T-helper 17 cell (primary cell): ENCODE measurements at regions not wholly inside any gene's neighbourhood (a gene's known extent, or its start where the extent isn't known, plus 50 kb on each side); places are given as distances from the start of the nearest gene placed in this dataset.
"Not testable (repeated sequence)": the region's sequence is repeated elsewhere in the genome, so short reads cannot be mapped to it uniquely, and the experiment has no call there.

Experiments
- ATAC-seq: fragments of 150-1000 bp; cut with Tn5 transposase; 2 replicates; pipeline ENCODE4 v1.10.0; 2021; ENCODE audit warnings: mild to moderate bottlenecking, moderate library complexity
- DNase-seq, 3 donors: peaks; one replicate each; pipeline versions ENCODE4 v3.0.0 to v3.0.0-alpha.2; 2020 to 2021
- H3K9me3 ChIP-seq: one replicate; pipeline ENCODE4 v1.7.0; 2013; ENCODE audit warnings: low read length, mild to moderate bottlenecking; ENCODE audit not compliant: control insufficient read depth, poor library complexity, severe bottlenecking
- H3K27ac Mint-ChIP-seq: one replicate; pipeline ENCODE4 v1.8.0; 2022; ENCODE audit warnings: mild to moderate bottlenecking, moderate library complexity, mixed read lengths
- H3K27me3 Mint-ChIP-seq: one replicate; pipeline ENCODE4 v1.8.0; 2022; ENCODE audit warnings: mixed read lengths
- H3K36me3 Mint-ChIP-seq: one replicate; pipeline ENCODE4 v1.8.0; 2022; ENCODE audit warnings: low read depth, mixed read lengths
- H3K4me1 Mint-ChIP-seq: one replicate; pipeline ENCODE4 v1.8.0; 2022; ENCODE audit warnings: mild to moderate bottlenecking, mixed read lengths
- H3K4me3 Mint-ChIP-seq: one replicate; pipeline ENCODE4 v1.8.0; 2022; ENCODE audit warnings: mild to moderate bottlenecking, moderate library complexity, mixed read lengths

DNA sequence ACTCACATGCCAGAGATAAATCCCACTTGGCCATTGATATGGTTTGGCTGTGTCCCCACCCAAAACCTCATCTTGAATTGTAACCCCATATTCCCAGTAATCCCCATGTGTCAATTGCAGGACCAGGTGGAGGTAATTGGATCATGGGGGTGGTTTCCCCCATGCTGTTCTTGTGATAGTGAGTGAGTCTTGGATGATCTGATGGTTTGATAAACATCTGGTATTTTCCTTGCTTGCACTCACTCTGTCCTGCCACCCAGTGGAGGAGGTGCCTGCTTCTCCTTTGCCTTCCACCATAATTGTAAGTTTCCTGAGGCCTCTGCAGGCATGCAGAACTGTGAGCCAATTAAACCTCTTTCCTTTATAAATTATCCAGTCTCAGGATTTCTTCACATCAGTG lies 50.4 kb upstream of the B3GAT2 start:
- H3K27ac Mint-ChIP-seq, H3K9me3 ChIP-seq, H3K36me3 Mint-ChIP-seq, ATAC-seq, H3K4me1 Mint-ChIP-seq, DNase-seq, H3K4me3 Mint-ChIP-seq: not testable (repeated sequence)
- H3K27me3 Mint-ChIP-seq, result peaks cover 35% of the 10 kb centered on the region

GRCh38 chr6:71011871-71012371 lies 55.1 kb upstream of the B3GAT2 start:
- H3K27ac Mint-ChIP-seq, result no peak overlapping the region
- H3K4me3 Mint-ChIP-seq, result no peak overlapping the region
- DNase-seq, result no peak
- H3K9me3 ChIP-seq, result no peaks in the 10 kb centered on the region
- ATAC-seq, result no peak
- H3K27me3 Mint-ChIP-seq, result peaks cover 56% of the 10 kb centered on the region
- peaks cover 4% of the 10 kb centered on the region for H3K4me1 Mint-ChIP-seq
- peaks cover 4% of the 10 kb centered on the region for H3K36me3 Mint-ChIP-seq

GRCh38 chr6:71012866-71013469 lies 56.1 kb upstream of the B3GAT2 start:
- H3K4me3 Mint-ChIP-seq, result no peak overlapping the region
- no peak overlapping the region for H3K27ac Mint-ChIP-seq
- peaks cover 52% of the 10 kb centered on the region for H3K27me3 Mint-ChIP-seq
- no peaks in the 10 kb centered on the region for H3K9me3 ChIP-seq
- ATAC-seq (peak; percentile 66), DNase-seq (no peak)
- H3K4me1 Mint-ChIP-seq, result peaks cover 4% of the 10 kb centered on the region
- H3K36me3 Mint-ChIP-seq, result peaks cover 4% of the 10 kb centered on the region

- H3K27me3 Mint-ChIP-seq, result peaks cover 35% of the 10 kb centered on the region
- ATAC-seq (no peak), DNase-seq (no peak)
- H3K36me3 Mint-ChIP-seq, result peaks cover 4% of the 10 kb centered on the region
- H3K4me1 Mint-ChIP-seq, result peaks cover 4% of the 10 kb centered on the region
- no peak overlapping the region for H3K4me3 Mint-ChIP-seq
- H3K27ac Mint-ChIP-seq, result no peak overlapping the region
- H3K9me3 ChIP-seq, result no peaks in the 10 kb centered on the region
These were observed 58.5 kb upstream of the B3GAT2 start for GRCh38 chr6:71015392-71015791.

- DNase-seq, result no peak
- Mint-ChIP-seq H3K27me3 (peaks cover 7% of the 10 kb centered on the region), H3K36me3 (peaks cover 3% of the 10 kb centered on the region), H3K4me3 (no peak overlapping the region), H3K4me1 (no peaks in the 10 kb centered on the region), H3K27ac (no peak overlapping the region)
- no peaks in the 10 kb centered on the region for H3K9me3 ChIP-seq
- ATAC-seq, result no peak
These were observed 71.5 kb upstream of the B3GAT2 start for GRCh38 chr6:71028236-71028876.

GRCh38 chr6:71028877-71029252 lies 72.0 kb upstream of the B3GAT2 start:
- no peaks in the 10 kb centered on the region for H3K9me3 ChIP-seq
- no peak for ATAC-seq
- Mint-ChIP-seq H3K4me1 (no peaks in the 10 kb centered on the region), H3K36me3 (peaks cover 3% of the 10 kb centered on the region), H3K27ac (no peak overlapping the region), H3K27me3 (peaks cover 7% of the 10 kb centered on the region), H3K4me3 (no peak overlapping the region)
- DNase-seq, result no peak

GRCh38 chr6:71029555-71029954 lies 72.7 kb upstream of the B3GAT2 start:
- Mint-ChIP-seq H3K27me3 (peaks cover 7% of the 10 kb centered on the region), H3K27ac (no peak overlapping the region), H3K36me3 (peaks cover 3% of the 10 kb centered on the region), H3K4me3 (no peak overlapping the region), H3K4me1 (no peaks in the 10 kb centered on the region)
- no peak for ATAC-seq
- H3K9me3 ChIP-seq, result no peaks in the 10 kb centered on the region
- DNase-seq, result no peak

DNA sequence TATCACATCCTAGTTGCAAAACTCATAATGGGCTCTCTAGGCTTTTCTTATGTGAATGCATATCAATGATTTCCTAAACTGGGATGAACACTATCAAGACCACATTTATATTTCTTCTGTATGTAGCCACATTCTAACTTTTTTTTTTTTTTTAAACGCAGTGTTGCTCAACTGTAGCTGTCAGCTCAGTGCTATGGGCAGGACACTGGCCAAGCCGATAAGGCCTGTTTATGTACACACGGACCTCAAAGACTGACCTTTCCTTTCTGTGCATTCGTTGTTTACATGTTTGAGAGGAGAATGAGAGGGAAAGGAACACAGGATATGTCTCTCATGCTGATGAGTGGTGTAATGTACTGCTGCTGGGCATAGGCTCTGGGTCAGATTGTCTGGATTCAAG lies 75.1 kb upstream of the B3GAT2 start:
- ATAC-seq (no peak), DNase-seq (no peak)
- Mint-ChIP-seq H3K27me3 (peaks cover 20% of the 10 kb centered on the region), H3K4me3 (no peak overlapping the region), H3K4me1 (no peaks in the 10 kb centered on the region), H3K36me3 (peaks cover 3% of the 10 kb centered on the region), H3K27ac (no peak overlapping the region)
- H3K9me3 ChIP-seq, result no peaks in the 10 kb centered on the region

GRCh38 chr6:71033171-71033570 lies 76.3 kb upstream of the B3GAT2 start:
- Mint-ChIP-seq H3K27me3 (peaks cover 20% of the 10 kb centered on the region), H3K36me3 (peaks cover 3% of the 10 kb centered on the region), H3K4me1 (no peaks in the 10 kb centered on the region), H3K4me3 (no peak overlapping the region), H3K27ac (no peak overlapping the region)
- ATAC-seq, result no peak
- no peaks in the 10 kb centered on the region for H3K9me3 ChIP-seq
- DNase-seq, result no peak

DNA sequence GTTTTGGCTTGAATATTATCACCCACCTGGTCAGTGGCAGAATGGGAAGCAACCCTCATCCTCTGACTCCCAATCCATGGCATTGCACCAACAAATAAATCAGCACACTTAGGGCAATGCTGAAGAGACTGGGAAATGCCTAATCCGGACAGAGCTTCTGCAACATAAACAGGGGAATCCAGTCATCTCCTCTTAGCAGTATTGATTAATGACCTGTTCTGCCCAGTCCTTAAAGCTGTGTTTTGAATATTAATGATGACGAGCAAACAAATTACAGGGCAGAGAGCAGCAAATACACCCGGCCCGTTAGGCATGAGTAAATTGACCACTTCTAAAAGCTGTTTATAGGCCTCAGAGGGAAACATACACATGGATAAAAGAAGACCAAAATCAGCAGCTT lies 77.0 kb upstream of the B3GAT2 start:
- Mint-ChIP-seq H3K27me3 (peaks cover 20% of the 10 kb centered on the region), H3K36me3 (peaks cover 3% of the 10 kb centered on the region), H3K4me3 (no peak overlapping the region), H3K4me1 (no peaks in the 10 kb centered on the region), H3K27ac (no peak overlapping the region)
- DNase-seq (no peak), ATAC-seq (no peak)
- no peaks in the 10 kb centered on the region for H3K9me3 ChIP-seq

- Mint-ChIP-seq H3K36me3 (peaks cover 3% of the 10 kb centered on the region), H3K27ac (no peak overlapping the region), H3K4me1 (no peaks in the 10 kb centered on the region), H3K4me3 (no peak overlapping the region), H3K27me3 (peaks cover 20% of the 10 kb centered on the region)
- ATAC-seq (no peak), DNase-seq (no peak)
- no peaks in the 10 kb centered on the region for H3K9me3 ChIP-seq
These were observed 77.9 kb upstream of the B3GAT2 start for GRCh38 chr6:71034563-71035345.

DNA sequence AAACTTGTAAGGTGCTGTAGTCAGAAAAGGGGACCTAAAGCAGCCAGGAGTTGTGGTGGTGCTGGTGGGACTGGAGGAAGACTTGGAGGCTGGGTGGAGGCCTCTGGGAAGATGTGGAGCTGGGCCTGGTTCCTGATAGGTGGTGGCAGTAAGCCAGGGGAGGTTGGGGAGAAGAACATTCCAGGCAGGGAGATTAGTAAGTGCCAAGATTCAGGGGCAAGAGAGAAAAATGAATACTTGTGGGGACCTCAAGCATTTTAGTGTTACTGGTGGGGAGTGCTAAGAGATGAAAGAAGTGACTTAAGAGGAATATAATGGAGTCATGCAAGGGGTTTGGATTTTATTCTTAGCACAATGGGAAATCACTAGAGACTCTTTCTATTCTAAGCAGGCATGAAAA lies 79.0 kb upstream of the B3GAT2 start:
- Mint-ChIP-seq H3K4me3 (no peak overlapping the region), H3K27ac (no peak overlapping the region), H3K36me3 (no peaks in the 10 kb centered on the region), H3K4me1 (no peaks in the 10 kb centered on the region), H3K27me3 (peaks cover 23% of the 10 kb centered on the region)
- DNase-seq, result no peak
- no peak for ATAC-seq
- no peaks in the 10 kb centered on the region for H3K9me3 ChIP-seq

DNA sequence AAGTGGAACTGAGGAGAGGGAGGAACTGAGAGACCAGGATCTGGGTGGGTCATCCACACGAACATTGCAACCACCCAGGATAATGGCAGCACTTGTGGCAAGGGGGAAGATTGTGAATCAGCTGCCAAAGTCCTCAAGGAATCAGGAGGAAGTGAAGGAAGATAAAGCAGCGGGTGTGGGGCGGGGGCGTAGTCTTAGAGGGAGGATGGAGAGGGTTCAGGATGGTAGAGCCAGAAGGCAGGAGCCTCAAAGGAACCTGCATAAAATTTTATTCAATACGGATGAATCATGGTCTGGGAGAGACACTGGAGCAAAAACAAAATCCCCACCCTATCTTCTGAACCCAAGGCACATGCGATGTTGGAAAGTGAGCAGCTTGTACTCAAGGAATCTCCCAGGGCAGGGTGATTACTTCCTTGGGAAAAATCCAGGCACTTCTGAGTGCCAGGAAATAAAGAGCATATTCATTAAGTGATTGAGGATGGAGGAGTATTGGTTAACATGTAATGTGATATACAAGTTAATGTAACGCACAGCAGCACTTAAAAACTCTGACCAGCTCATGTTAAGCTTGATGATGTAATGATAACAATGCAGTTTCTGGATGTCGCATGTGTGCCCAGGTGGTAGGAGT lies 82.0 kb upstream of the B3GAT2 start:
- Mint-ChIP-seq H3K36me3 (no peaks in the 10 kb centered on the region), H3K4me3 (no peak overlapping the region), H3K27me3 (peaks cover 32% of the 10 kb centered on the region), H3K27ac (no peak overlapping the region), H3K4me1 (no peaks in the 10 kb centered on the region)
- ATAC-seq (no peak), DNase-seq (no peak)
- no peaks in the 10 kb centered on the region for H3K9me3 ChIP-seq
